Choroid plexus epithelial cell (primary cell): ENCODE measurements at regions not wholly inside any gene's neighbourhood (a gene's known extent, or its start where the extent isn't known, plus 50 kb on each side); places are given as distances from the start of the nearest gene placed in this dataset.

Source experiments
- DNase-seq: peaks from one replicate; pipeline ENCODE4 v3.0.0-alpha.2; 2010; ENCODE audit warnings: low read depth
- H3K4me3 ChIP-seq: 2 replicates; pipeline ENCODE4 v1.5.1; 2011; ENCODE audit warnings: low read depth, mild to moderate bottlenecking, control low read depth, low read length, moderate library complexity
- CTCF ChIP-seq: conservative IDR thresholded peaks from 2 replicates; pipeline ENCODE4 v1.5.1; 2011; ENCODE audit warnings: low read depth, mild to moderate bottlenecking, control low read depth, inconsistent platforms, low read length, moderate library complexity

GRCh38 chr12:76947304-76947703 lies 68.5 kb upstream of the CSRP2 start:
- H3K4me3 ChIP-seq = no peak overlapping the region
- no peak for DNase-seq
- no peak for TF ChIP-seq CTCF

DNA sequence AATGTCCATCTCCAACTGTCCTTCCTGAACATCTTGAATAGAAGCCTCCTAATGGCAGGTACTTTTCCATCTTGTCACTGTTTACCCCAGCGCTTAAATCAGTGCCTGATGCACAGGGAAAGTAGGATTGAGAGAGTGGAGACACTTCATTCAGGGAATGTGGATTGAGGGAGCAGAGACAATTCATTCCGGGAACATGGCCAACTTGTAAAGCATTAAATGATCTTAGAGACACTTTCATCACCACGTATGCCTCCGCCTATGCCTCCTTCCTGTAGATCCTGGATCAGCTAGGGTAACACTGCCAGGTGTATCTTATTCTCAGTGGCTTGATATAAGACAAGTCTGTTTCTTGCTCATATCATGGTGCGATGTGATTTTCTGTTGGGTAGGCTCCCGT lies 67.6 kb upstream of the CSRP2 start:
- H3K4me3 ChIP-seq = no peak overlapping the region
- no peak for DNase-seq
- TF ChIP-seq CTCF = no peak

GRCh38 chr12:76945867-76946266 lies 67.0 kb upstream of the CSRP2 start:
- no peak overlapping the region for H3K4me3 ChIP-seq
- DNase-seq = peak; percentile 9
- TF ChIP-seq CTCF = no peak

DNA sequence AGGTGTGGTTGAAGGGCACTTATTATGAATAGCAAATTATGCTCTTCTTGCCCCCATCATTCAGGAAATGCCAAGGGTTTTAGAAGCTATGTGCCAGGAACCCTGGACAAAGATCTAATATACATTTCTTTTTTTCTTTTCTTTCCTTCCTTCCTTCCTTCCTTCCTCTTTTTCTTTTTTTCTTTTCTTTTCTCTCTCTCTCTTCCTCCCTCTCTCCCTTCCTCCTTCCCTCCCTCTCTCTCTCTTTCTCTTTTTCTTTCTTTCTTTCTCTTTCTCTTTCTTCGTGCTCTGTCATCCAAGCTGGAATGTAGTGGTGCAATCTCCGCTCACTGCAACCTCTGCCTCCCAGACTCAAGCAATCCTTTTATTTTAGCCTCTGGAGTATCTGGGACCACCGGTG lies 66.1 kb upstream of the CSRP2 start:
- H3K4me3 ChIP-seq = no peak overlapping the region
- no peak for DNase-seq
- TF ChIP-seq CTCF = no peak

DNA sequence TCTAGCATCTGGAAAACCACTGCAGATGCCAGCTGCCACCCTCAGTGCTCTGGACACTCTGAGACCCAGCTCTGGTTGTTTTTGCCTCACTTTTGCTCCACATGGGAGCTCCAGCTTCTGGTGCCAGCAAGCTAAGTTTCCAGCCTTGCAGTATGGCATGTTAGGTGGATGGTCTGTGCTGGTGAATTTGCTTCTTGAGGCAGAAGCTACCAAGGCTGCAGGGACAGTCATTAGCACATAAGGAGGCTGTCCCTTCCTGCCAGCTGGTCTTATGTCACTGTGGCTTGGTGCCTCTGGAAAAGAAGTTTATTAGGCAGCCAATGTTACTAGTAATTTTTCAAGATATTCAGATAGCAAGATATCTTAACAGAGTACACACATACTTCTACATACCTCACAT lies 64.2 kb upstream of the CSRP2 start:
- DNase-seq = no peak
- no peak overlapping the region for H3K4me3 ChIP-seq
- TF ChIP-seq CTCF = no peak

- no peak overlapping the region for H3K4me3 ChIP-seq
- no peak for TF ChIP-seq CTCF
- no peak for DNase-seq
Observed at GRCh38 chr12:76942267-76942666, 63.4 kb upstream of the CSRP2 start.

DNA sequence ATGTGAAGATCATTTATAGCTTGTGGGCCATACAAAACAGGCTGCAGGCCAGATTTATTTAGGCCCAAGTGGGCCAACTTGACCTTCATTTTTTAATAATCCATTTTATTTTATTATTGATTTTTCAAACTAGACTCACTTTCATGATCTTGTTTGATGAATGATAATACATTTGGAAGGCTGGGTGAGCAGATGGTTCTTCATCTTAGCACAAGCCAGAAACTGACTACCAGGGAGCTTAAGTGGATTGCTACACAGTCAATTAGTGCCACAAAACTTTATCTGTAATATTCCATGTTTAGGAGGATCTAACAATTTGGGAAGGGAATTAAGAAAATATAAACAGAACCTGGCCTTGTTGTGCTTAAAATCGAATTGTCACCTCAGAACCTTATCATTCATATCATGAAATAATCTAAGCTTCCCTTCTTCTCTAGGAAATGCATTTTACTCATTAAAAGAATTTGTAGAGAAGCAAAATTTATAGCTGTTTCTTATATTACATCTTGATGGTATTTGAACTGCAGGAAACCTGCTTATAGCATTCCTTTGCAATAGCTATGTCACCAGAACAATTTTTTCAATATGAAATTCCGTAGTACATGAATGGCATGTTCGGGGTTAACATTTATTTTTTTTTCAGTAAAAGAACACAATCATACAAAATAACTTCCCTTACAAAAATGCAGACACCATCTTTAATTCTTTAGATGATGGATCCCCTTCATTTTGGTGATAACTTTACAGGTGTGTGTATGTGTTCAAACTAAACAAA lies 62.0 kb upstream of the CSRP2 start:
- DNase-seq = no peak
- TF ChIP-seq CTCF = no peak
- H3K4me3 ChIP-seq = no peak overlapping the region
